PFSK-1 (cell line): ENCODE measurements at regions not wholly inside any gene's neighbourhood (a gene's known extent, or its start where the extent isn't known, plus 50 kb on each side); places are given as distances from the start of the nearest gene placed in this dataset.

Experiments used
- FOXP2 ChIP-seq: optimal IDR thresholded peaks from 2 replicates; pipeline ENCODE3; 2011; ENCODE audit warnings: borderline replicate concordance, control low read depth, inconsistent platforms; ENCODE audit not compliant: insufficient read depth; ENCODE audit errors: extremely low read length, extremely low read depth
- POLR2AphosphoS5 ChIP-seq: IDR thresholded peaks from 2 replicates; pipeline ENCODE4 v1.6.1; 2012; ENCODE audit warnings: low read depth, mild to moderate bottlenecking, control low read depth, low read length, moderate library complexity
- SIN3A ChIP-seq: IDR thresholded peaks from 2 replicates; pipeline ENCODE4 v1.6.1; 2012; ENCODE audit warnings: mild to moderate bottlenecking, low read length, moderate library complexity, borderline replicate concordance; ENCODE audit not compliant: insufficient read depth
- TAF1 ChIP-seq: IDR thresholded peaks from 2 replicates; pipeline ENCODE4 v1.6.1; 2012; ENCODE audit warnings: low read length, control low read depth, borderline replicate concordance; ENCODE audit not compliant: insufficient read depth
- TF ChIP-seq, protein P1 (sequence below), 2 experiments: IDR thresholded peaks; 2 replicates each; pipeline versions ENCODE4 v1.6.1 to v1.8.0; 2011 to 2012; ENCODE audit warnings: low read depth in 2 of 2, low read length in 2 of 2, control low read depth in 1 of 2, inconsistent platforms in 1 of 2, mild to moderate bottlenecking in 1 of 2, moderate library complexity in 1 of 2; ENCODE audit not compliant: insufficient read depth in 1 of 2

DNA sequence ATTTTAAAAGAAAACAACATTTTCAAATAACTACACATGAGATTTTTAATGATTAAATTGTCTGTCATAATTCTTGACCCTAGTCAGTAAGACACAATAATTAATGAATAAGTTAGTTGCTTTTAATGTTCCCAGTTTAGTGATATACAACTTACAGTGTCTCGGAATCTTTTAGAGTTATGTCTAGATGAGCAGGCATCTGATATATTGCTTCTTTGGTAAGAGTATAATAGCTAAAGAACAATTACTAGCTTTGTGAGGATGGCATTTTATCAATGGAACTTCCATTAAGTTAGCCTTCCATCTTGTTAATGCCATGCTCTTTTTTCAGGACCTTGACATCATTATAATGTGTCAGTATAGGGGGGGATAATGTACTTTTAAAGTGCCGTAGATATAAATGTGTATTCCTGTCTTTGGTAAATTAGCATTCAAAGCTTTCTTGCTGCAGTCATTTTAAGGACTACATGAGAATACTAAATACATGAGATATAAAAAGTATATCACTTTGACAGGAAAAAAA is 425.1 kb downstream of the PDHA2 start:
- TF ChIP-seq, protein P1, sequence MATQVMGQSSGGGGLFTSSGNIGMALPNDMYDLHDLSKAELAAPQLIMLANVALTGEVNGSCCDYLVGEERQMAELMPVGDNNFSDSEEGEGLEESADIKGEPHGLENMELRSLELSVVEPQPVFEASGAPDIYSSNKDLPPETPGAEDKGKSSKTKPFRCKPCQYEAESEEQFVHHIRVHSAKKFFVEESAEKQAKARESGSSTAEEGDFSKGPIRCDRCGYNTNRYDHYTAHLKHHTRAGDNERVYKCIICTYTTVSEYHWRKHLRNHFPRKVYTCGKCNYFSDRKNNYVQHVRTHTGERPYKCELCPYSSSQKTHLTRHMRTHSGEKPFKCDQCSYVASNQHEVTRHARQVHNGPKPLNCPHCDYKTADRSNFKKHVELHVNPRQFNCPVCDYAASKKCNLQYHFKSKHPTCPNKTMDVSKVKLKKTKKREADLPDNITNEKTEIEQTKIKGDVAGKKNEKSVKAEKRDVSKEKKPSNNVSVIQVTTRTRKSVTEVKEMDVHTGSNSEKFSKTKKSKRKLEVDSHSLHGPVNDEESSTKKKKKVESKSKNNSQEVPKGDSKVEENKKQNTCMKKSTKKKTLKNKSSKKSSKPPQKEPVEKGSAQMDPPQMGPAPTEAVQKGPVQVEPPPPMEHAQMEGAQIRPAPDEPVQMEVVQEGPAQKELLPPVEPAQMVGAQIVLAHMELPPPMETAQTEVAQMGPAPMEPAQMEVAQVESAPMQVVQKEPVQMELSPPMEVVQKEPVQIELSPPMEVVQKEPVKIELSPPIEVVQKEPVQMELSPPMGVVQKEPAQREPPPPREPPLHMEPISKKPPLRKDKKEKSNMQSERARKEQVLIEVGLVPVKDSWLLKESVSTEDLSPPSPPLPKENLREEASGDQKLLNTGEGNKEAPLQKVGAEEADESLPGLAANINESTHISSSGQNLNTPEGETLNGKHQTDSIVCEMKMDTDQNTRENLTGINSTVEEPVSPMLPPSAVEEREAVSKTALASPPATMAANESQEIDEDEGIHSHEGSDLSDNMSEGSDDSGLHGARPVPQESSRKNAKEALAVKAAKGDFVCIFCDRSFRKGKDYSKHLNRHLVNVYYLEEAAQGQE (IDR thresholded peaks at IDR 0.05; ENCODE audit: insufficient read depth in 1 of 2, low read depth in 2 of 2, low read length in 2 of 2) = no peak
- no peak for TF ChIP-seq FOXP2
- no peak for TF ChIP-seq POLR2AphosphoS5

DNA sequence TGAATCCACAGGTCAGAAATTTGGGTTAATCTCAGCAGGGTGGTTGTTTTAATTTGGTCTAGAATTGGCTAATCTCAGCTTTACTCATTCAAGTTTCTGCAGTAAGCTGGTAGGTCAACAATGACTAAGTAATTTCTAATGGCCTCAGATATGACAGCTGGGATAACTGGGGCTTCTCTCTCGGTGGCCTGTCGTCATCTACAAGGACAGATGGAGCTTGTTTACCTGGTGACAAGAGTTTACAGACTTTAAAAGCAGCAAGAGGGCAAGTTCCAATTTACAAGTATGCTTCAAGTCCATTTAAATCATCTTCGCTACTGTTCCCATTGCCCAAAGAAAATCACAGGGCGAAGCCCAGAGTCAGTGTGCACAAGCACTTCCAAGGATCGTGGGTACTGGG is 453.9 kb downstream of the PDHA2 start:
- TF ChIP-seq FOXP2 = no peak
- no peak for TF ChIP-seq TAF1
- TF ChIP-seq SIN3A = no peak
- no peak for TF ChIP-seq POLR2AphosphoS5
- TF ChIP-seq, protein P1 (IDR thresholded peaks at IDR 0.05; ENCODE audit: insufficient read depth in 1 of 2, low read depth in 2 of 2, low read length in 2 of 2) = no peak

DNA sequence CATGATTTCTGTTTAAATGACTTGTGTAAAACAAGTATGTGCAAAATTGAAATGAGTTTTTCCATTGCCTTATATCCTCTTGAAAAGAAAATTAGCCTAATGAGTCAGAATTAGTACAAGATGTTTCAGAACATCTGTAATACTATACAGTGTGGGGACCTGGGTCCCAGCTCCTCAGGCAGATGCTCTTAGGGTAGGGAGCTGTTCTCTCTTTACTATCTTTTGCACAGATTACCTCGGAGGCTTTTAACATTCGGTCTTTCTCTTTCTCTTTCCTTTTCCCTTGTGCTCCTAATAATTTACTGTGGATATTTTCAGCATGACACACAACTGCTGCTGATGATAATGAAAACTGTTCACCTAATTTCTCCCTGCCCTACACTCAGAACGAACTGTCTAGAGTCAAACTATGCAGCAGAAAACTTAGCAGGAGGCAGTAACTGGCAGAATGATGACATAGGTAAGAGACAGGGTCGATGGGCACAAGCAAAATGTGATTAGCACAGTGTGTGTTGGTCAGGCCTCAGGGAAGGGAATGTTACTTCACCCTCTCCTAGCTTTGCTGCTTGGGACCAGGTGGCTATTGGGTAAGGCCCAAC is 455.3 kb downstream of the PDHA2 start:
- TF ChIP-seq, protein P1 (IDR thresholded peaks at IDR 0.05; ENCODE audit: insufficient read depth in 1 of 2, low read depth in 2 of 2, low read length in 2 of 2) = no peak
- no peak for TF ChIP-seq SIN3A
- TF ChIP-seq TAF1 = no peak
- no peak for TF ChIP-seq POLR2AphosphoS5
- TF ChIP-seq FOXP2 = no peak

- no peak for TF ChIP-seq POLR2AphosphoS5
- no peak for TF ChIP-seq TAF1
- TF ChIP-seq FOXP2 = no peak
- TF ChIP-seq SIN3A = no peak
- TF ChIP-seq, protein P1 (IDR thresholded peaks at IDR 0.05; ENCODE audit: insufficient read depth in 1 of 2, low read depth in 2 of 2, low read length in 2 of 2) = no peak
Measured at GRCh38 chr4:96301715-96302114, 461.8 kb downstream of the PDHA2 start.
